A549 (cell line): ENCODE measurements at regions not wholly inside any gene's neighbourhood (a gene's known extent, or its start where the extent isn't known, plus 50 kb on each side); places are given as distances from the start of the nearest gene placed in this dataset.

Experiments used
- CTCF ChIP-seq: fragments of >200 bp; sonication (Bioruptor Twin); formaldehyde crosslinking; IDR thresholded peaks from 3 replicates; pipeline ENCODE4 v1.5.1; 2016
- EP300 ChIP-seq, 2 experiments: fragments of >200 bp; sonication (Bioruptor Twin); formaldehyde crosslinking; IDR thresholded peaks; 2 replicates in 1 of 2; 3 replicates in 1 of 2; pipeline ENCODE4 v1.6.1; 2016 to 2017
- HOXA7 ChIP-seq: fragments of 250-450 bp; sonication (Bioruptor Pico); IDR thresholded peaks from 2 replicates; pipeline ENCODE4 v1.5.0; 2020; ENCODE audit warnings: mild to moderate bottlenecking, moderate library complexity
- POLR2A ChIP-seq: IDR thresholded peaks from 2 replicates; pipeline ENCODE4 v1.6.1; 2012; ENCODE audit warnings: mild to moderate bottlenecking, low read length
- POLR2AphosphoS2 ChIP-seq: conservative IDR thresholded peaks from 2 replicates; pipeline ENCODE4 v1.6.1; 2012; ENCODE audit warnings: low read length, improper control_type of control experiment, inconsistent platforms
- RAD21 ChIP-seq, 2 experiments: fragments of >200 bp in 1 of 2; sonication (Bioruptor Twin) in 1 of 2; formaldehyde crosslinking in 1 of 2; IDR thresholded peaks in 1 of 2; conservative IDR thresholded peaks in 1 of 2; 2 replicates in 1 of 2; 3 replicates in 1 of 2; pipeline ENCODE4 v1.6.1; 2012 to 2018; ENCODE audit warnings: inconsistent platforms in 1 of 2
- REST ChIP-seq: fragments of 200-600 bp; sonication (generic); IDR thresholded peaks from 2 replicates; pipeline ENCODE4 v1.6.1; 2016; ENCODE audit warnings: antibody characterized with exemption, mild to moderate bottlenecking, moderate library complexity
- TP53 ChIP-seq: fragments of 250-450 bp; sonication (Bioruptor Pico); IDR thresholded peaks from 2 replicates; pipeline ENCODE4 v1.5.0; 2021; ENCODE audit warnings: mild to moderate bottlenecking, moderate library complexity
- ZFP36 ChIP-seq: fragments of 450-650 bp; IDR thresholded peaks from 2 replicates; pipeline ENCODE4 v1.6.1; 2014; ENCODE audit warnings: borderline replicate concordance; ENCODE audit not compliant: partially characterized antibody
- ZSCAN20 ChIP-seq: fragments of 250-450 bp; sonication (Bioruptor Pico); IDR thresholded peaks from 2 replicates; pipeline ENCODE4 v1.8.0; 2022; ENCODE audit warnings: mild to moderate bottlenecking, moderate library complexity
- TF ChIP-seq, protein P1 (sequence below): fragments of 150-350 bp; IDR thresholded peaks from 2 replicates; pipeline ENCODE4 v1.6.1; 2014; ENCODE audit warnings: low read depth, mild to moderate bottlenecking, low read length

GRCh38 chr4:185893500-185893899, 81.5 kb upstream of the SORBS2 start:
- no peak for TF ChIP-seq CTCF
- no peak for TF ChIP-seq REST
- no peak for TF ChIP-seq RAD21 (conservative IDR thresholded peaks at IDR 0.05 in 1 of 2, IDR thresholded peaks at IDR 0.05 in 1 of 2)
- no peak for TF ChIP-seq POLR2AphosphoS2
- TF ChIP-seq, protein P1, sequence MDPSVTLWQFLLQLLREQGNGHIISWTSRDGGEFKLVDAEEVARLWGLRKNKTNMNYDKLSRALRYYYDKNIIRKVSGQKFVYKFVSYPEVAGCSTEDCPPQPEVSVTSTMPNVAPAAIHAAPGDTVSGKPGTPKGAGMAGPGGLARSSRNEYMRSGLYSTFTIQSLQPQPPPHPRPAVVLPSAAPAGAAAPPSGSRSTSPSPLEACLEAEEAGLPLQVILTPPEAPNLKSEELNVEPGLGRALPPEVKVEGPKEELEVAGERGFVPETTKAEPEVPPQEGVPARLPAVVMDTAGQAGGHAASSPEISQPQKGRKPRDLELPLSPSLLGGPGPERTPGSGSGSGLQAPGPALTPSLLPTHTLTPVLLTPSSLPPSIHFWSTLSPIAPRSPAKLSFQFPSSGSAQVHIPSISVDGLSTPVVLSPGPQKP: no peak
- TF ChIP-seq HOXA7 (CRISPR knock-in tag): no peak
- TF ChIP-seq EP300 (IDR thresholded peaks at IDR 0.05): no peak
- no peak for TF ChIP-seq POLR2A
- no peak for TF ChIP-seq ZFP36
- TF ChIP-seq ZSCAN20 (CRISPR knock-in tag): no peak
- no peak for TF ChIP-seq TP53 (CRISPR knock-in tag)
